Nephron progenitor cell (in vitro differentiated cells): ENCODE measurements at regions not wholly inside any gene's neighbourhood (a gene's known extent, or its start where the extent isn't known, plus 50 kb on each side); places are given as distances from the start of the nearest gene placed in this dataset.
"Not testable (repeated sequence)": the region's sequence is repeated elsewhere in the genome, so short reads cannot be mapped to it uniquely, and the experiment has no call there.

Experiments
- DNase-seq: peaks from one replicate; pipeline ENCODE4 v3.0.0; 2021
- H3K27ac Mint-ChIP-seq: 2 replicates; pipeline ENCODE4 v1.8.0; 2021; ENCODE audit warnings: mild to moderate bottlenecking, moderate library complexity, mixed read lengths
- H3K27me3 Mint-ChIP-seq: 2 replicates; pipeline ENCODE4 v1.8.0; 2021; ENCODE audit warnings: mild to moderate bottlenecking, low read depth, mixed read lengths; ENCODE audit not compliant: poor library complexity
- H3K36me3 Mint-ChIP-seq: 2 replicates; pipeline ENCODE4 v1.8.0; 2021; ENCODE audit warnings: low read depth, mixed read lengths
- H3K4me1 Mint-ChIP-seq: 2 replicates; pipeline ENCODE4 v1.8.0; 2021; ENCODE audit warnings: mixed read lengths
- H3K4me3 Mint-ChIP-seq: 2 replicates; pipeline ENCODE4 v1.8.0; 2021; ENCODE audit warnings: mild to moderate bottlenecking, moderate library complexity, mixed read lengths
- H3K9me3 Mint-ChIP-seq: 2 replicates; pipeline ENCODE4 v1.8.0; 2021; ENCODE audit warnings: mild to moderate bottlenecking, moderate library complexity, mixed read lengths
- TF ChIP-seq, protein P1 (sequence below): fragments of 200-600 bp; sonication (generic); IDR thresholded peaks from 2 replicates; pipeline ENCODE4 v1.5.0; 2021; ENCODE audit warnings: antibody characterized with exemption

DNA sequence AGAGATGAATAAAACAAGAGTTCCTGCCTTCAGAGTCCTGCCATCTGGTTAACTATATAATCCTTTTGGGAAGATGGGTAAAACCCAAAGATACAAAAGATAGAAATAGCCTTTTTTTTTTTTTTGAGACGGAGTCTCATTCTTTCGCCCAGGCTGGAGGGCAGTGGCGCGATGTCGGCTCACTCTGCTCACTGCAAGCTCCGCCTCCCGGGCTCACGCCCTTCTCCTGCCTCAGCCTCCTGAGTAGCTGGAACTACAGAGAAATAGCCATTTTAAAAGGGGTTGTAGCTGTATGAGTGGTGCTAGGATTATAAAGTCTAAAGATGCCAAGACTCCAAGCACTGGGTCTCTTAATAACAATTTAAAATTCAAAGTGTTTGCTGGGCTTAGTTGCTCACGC is 97.2 kb downstream of the KDR start:
- Mint-ChIP-seq H3K9me3 (peaks cover 6% of the 10 kb centered on the region), H3K4me3 (no peak overlapping the region), H3K27ac (no peak overlapping the region), H3K27me3 (no peaks in the 10 kb centered on the region), H3K4me1 (peaks cover 45% of the 10 kb centered on the region), H3K36me3 (no peaks in the 10 kb centered on the region)
- TF ChIP-seq, protein P1, sequence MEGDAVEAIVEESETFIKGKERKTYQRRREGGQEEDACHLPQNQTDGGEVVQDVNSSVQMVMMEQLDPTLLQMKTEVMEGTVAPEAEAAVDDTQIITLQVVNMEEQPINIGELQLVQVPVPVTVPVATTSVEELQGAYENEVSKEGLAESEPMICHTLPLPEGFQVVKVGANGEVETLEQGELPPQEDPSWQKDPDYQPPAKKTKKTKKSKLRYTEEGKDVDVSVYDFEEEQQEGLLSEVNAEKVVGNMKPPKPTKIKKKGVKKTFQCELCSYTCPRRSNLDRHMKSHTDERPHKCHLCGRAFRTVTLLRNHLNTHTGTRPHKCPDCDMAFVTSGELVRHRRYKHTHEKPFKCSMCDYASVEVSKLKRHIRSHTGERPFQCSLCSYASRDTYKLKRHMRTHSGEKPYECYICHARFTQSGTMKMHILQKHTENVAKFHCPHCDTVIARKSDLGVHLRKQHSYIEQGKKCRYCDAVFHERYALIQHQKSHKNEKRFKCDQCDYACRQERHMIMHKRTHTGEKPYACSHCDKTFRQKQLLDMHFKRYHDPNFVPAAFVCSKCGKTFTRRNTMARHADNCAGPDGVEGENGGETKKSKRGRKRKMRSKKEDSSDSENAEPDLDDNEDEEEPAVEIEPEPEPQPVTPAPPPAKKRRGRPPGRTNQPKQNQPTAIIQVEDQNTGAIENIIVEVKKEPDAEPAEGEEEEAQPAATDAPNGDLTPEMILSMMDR = no peak
- no peak for DNase-seq

DNA sequence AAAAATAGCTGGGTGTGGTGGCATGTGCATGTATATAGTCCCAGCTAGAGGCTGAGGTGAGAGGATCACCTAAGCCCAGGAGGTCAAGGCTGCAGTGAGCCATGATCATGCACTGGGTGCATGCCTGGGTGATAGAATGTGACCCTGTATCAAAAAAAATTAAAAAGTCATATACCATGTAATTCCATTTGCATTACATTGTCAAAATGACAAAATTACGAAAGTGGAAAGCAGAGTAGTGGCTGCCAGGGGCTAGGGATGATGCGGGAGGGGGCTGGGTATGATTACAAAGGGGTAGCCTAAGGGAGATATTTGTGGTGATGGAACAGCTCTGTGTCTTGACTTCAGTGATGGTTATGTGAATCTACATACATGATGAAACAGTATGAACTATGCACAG is 97.8 kb downstream of the KDR start:
- H3K36me3 Mint-ChIP-seq = no peaks in the 10 kb centered on the region
- DNase-seq = no peak
- H3K4me1 Mint-ChIP-seq = peaks cover 39% of the 10 kb centered on the region
- H3K27ac Mint-ChIP-seq = peak overlapping the region; percentile 31
- peaks cover 9% of the 10 kb centered on the region for H3K9me3 Mint-ChIP-seq
- no peaks in the 10 kb centered on the region for H3K27me3 Mint-ChIP-seq
- TF ChIP-seq, protein P1 = no peak
- no peak overlapping the region for H3K4me3 Mint-ChIP-seq

DNA sequence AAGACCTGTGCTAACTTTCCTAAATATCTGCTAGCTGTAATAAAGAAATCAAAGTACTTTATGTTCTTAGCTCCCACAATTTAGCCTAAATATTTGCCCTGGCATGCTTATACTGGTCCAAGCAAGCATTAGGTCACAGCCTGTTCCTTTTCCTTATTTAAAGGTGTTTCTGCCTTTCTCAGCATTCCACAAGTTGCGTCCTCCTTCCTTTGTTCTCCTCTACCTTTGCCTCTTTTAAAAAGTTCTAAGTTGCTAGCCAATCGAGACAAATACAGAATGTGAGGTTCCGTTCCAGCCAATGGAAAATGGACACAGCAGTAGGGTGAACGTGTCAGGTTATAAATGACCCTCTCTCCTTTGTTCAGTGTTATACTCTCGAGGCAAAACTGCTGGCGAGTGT is 99.9 kb downstream of the KDR start:
- H3K4me3 Mint-ChIP-seq, H3K27ac Mint-ChIP-seq, H3K36me3 Mint-ChIP-seq, DNase-seq, H3K27me3 Mint-ChIP-seq: not testable (repeated sequence)
- H3K9me3 Mint-ChIP-seq = peaks cover 19% of the 10 kb centered on the region
- peaks cover 37% of the 10 kb centered on the region for H3K4me1 Mint-ChIP-seq

DNA sequence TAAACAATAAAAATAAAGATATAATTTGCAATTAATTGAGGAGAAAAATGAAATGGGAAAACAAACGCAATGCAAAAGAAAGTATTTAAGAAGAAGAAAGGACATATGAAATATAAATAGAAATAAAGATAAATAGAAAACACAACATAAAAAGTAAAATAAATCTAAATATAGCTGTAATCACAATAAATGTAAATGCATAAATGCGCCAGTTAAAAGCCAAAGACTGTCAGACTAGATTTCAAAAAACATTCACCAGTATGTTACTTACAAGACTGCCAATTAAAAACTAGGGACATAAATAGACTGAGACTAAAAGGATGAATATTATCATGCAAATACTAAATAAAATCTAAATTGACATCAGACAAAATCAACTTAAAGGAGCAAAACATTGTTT is 102.4 kb downstream of the KDR start:
- H3K4me3 Mint-ChIP-seq = no peak overlapping the region
- peaks cover 7% of the 10 kb centered on the region for H3K36me3 Mint-ChIP-seq
- no peak overlapping the region for H3K27ac Mint-ChIP-seq
- peaks cover 37% of the 10 kb centered on the region for H3K4me1 Mint-ChIP-seq
- H3K27me3 Mint-ChIP-seq = no peaks in the 10 kb centered on the region
- TF ChIP-seq, protein P1 = no peak
- no peak for DNase-seq
- peaks cover 19% of the 10 kb centered on the region for H3K9me3 Mint-ChIP-seq

DNA sequence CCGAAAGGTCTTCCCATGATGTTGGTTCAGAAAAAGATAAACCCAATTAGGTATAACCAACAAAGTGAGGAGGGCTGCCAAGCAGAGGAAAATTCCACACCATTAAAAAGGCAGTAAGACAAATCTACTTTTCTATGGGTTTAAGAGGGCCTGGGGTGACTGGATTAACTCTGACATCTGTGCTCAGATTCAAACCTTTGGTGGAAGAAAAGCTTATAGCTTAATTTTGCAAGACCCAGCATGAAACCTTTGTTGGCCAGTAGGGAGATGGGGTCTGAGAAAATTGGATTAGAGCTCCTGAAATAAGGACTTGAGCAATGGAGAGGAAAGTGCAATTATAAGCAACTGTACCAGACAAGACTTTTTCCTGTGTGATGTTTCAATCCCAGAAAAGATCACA is 104.2 kb downstream of the KDR start:
- peak overlapping the region; percentile 90 for H3K27ac Mint-ChIP-seq
- H3K27me3 Mint-ChIP-seq = no peaks in the 10 kb centered on the region
- peaks cover 7% of the 10 kb centered on the region for H3K36me3 Mint-ChIP-seq
- peaks cover 52% of the 10 kb centered on the region for H3K4me1 Mint-ChIP-seq
- no peak for DNase-seq
- peaks cover 19% of the 10 kb centered on the region for H3K9me3 Mint-ChIP-seq
- H3K4me3 Mint-ChIP-seq = no peak overlapping the region
- TF ChIP-seq, protein P1 = no peak

DNA sequence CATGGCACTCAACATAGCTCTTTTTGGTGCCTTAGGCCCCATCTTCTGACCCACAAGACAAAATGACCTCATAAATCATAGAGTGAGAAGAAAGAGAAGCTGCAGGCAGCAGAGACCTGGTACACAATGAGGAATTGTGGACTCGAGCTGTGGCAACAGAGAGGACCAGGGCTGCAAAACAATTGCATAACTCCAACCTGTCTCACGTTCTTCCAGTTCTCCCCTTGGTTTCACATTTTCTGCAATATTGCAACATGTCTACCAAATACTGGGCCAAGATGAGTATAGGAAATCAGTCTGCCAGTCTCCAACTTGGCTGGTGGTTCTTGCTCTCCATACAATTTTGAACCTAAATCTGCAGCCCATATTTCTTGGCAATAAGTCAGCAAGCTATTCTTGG is 105.3 kb downstream of the KDR start:
- H3K9me3 Mint-ChIP-seq = peaks cover 19% of the 10 kb centered on the region
- no peaks in the 10 kb centered on the region for H3K27me3 Mint-ChIP-seq
- TF ChIP-seq, protein P1 = no peak
- H3K27ac Mint-ChIP-seq = peak overlapping the region; percentile 76
- H3K4me1 Mint-ChIP-seq = peaks cover 63% of the 10 kb centered on the region
- H3K36me3 Mint-ChIP-seq = peaks cover 7% of the 10 kb centered on the region
- peak overlapping the region; percentile 15 for H3K4me3 Mint-ChIP-seq
- no peak for DNase-seq
